ENCODE measurements at regions not wholly inside any gene's neighbourhood (a gene's known extent, or its start where the extent isn't known, plus 50 kb on each side); places are given as distances from the start of the nearest gene placed in this dataset.

DNA sequence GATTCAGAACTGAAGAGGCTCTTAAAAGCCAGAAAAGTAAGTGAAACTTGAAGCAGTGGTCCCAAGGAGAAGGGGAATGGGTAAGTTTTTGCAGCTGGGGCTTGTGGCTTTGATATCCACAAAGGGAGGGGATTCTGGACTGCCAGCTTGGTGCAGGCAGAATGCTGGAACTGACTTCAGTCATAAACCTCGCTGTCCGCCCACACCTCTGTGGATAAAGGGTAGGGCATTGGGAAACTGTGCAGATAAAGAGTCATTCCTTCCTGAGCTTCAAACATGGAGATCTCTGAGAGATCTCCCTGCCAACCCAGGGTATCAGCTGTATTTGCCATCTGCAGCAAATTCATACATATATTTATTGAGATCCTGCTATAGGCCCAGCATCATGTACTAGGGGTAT, 124.3 kb upstream of the OR9Q1 start:
- TF ChIP-seq CTCF (IDR thresholded peaks at IDR 0.05) = no peak
- no peaks in the 10 kb centered on the region for H3K4me1 ChIP-seq
- H3K4me3 ChIP-seq = no peak overlapping the region
- H3K27me3 ChIP-seq = no peaks in the 10 kb centered on the region
- DNase-seq (no peak), ATAC-seq (no peak)
- H3K36me3 ChIP-seq = no peaks in the 10 kb centered on the region
- intact Hi-C loops (cut with DNase I) = no loop called here
- no peak overlapping the region for H3K27ac ChIP-seq
- H3K9me3 ChIP-seq = no peaks in the 10 kb centered on the region

DNA sequence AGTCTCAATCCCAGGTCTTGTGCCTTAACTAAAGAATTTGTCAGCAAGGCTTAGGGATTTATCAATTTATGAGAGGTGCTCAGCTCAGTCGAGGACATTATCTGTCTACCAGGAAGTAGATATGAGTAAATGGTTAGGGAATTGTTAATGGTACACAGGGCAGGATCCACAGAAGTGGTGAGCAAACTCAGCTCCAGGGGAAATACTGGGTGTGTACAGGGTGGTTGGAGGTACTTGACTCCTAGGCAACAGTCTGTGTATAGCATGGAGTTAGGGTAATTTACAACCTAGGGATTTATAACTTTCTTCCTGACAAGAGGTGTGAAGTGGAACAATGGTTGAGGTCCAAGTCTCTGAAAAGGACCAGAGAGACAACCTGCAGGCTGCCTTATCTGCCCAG, 123.4 kb upstream of the OR9Q1 start:
- no peaks in the 10 kb centered on the region for H3K9me3 ChIP-seq
- no peak for TF ChIP-seq CTCF (IDR thresholded peaks at IDR 0.05)
- H3K27ac ChIP-seq = no peak overlapping the region
- H3K4me1 ChIP-seq = no peaks in the 10 kb centered on the region
- no peak overlapping the region for H3K4me3 ChIP-seq
- ATAC-seq (peak; percentile 96), DNase-seq (peak in 1 of 4 donors; percentile 16)
- H3K36me3 ChIP-seq = no peaks in the 10 kb centered on the region
- intact Hi-C loops (cut with DNase I) = no loop called here
- no peaks in the 10 kb centered on the region for H3K27me3 ChIP-seq

- ATAC-seq = no peak
- intact Hi-C loops (cut with DNase I) = no loop called here
- Histone ChIP-seq H3K27me3 (no peaks in the 10 kb centered on the region), H3K27ac (no peak overlapping the region), H3K9me3 (no peaks in the 10 kb centered on the region), H3K36me3 (no peaks in the 10 kb centered on the region), H3K4me3 (no peak overlapping the region), H3K4me1 (no peaks in the 10 kb centered on the region)
- TF ChIP-seq CTCF (IDR thresholded peaks at IDR 0.05) = no peak
- DNase-seq = no peak
Observed at GRCh38 chr11:57901278-57901677, 122.4 kb upstream of the OR9Q1 start.

DNA sequence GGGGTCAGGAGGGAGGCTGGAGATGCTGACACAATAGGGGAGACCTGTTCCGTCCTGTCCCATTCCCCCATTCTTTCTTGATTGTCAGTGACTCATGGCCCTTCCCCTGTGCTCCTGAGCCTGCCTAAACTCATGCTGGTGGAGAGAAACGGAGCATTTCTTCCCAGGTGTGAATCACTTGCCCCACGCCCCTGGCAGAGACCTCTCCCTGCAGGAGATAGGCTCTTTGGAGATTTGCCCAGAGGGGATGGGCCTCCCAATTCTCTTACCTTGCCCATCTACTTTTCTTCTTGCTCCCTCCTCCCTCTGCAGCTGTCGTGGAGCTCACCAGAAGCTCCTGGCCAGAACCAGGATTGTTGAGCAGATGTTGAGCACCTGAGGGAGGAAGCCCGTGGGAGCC, 121.9 kb upstream of the OR9Q1 start:
- Histone ChIP-seq H3K27me3 (no peaks in the 10 kb centered on the region), H3K27ac (no peak overlapping the region), H3K36me3 (no peaks in the 10 kb centered on the region), H3K9me3 (no peaks in the 10 kb centered on the region), H3K4me3 (no peak overlapping the region), H3K4me1 (no peaks in the 10 kb centered on the region)
- ATAC-seq (no peak), DNase-seq (no peak)
- TF ChIP-seq CTCF (IDR thresholded peaks at IDR 0.05) = no peak
- intact Hi-C loops (cut with DNase I) = no loop called here

GRCh38 chr11:57903011-57903410, 120.7 kb upstream of the OR9Q1 start:
- no peaks in the 10 kb centered on the region for H3K4me1 ChIP-seq
- no peaks in the 10 kb centered on the region for H3K9me3 ChIP-seq
- no peak for ATAC-seq
- TF ChIP-seq CTCF (IDR thresholded peaks at IDR 0.05) = no peak
- H3K4me3 ChIP-seq = no peak overlapping the region
- intact Hi-C loops (cut with DNase I) = no loop called here
- no peak overlapping the region for H3K27ac ChIP-seq
- no peak for DNase-seq
- H3K27me3 ChIP-seq = no peaks in the 10 kb centered on the region
- no peaks in the 10 kb centered on the region for H3K36me3 ChIP-seq
